Right lobe of liver (tissue), 6 donors: ENCODE measurements at regions not wholly inside any gene's neighbourhood (a gene's known extent, or its start where the extent isn't known, plus 50 kb on each side); places are given as distances from the start of the nearest gene placed in this dataset.

Source experiments
- ATAC-seq, 4 donors: fragments of 200-7000 bp; cut with Tn5 transposase; one replicate each; pipeline ENCODE4 v1.9.1; 2020; ENCODE audit warnings: mild to moderate bottlenecking in 4 of 4, moderate library complexity in 4 of 4
- DNase-seq, 3 donors: peaks; one replicate each; pipeline ENCODE4 v3.0.0-alpha.2; 2020
- H3K27ac ChIP-seq, 3 donors: fragments of 200-600 bp; one replicate each; pipeline ENCODE4 v1.8.0; 2022
- H3K27me3 ChIP-seq, 2 donors: fragments of 200-600 bp; one replicate each; pipeline ENCODE4 v1.8.0; 2022
- H3K36me3 ChIP-seq, 4 donors: fragments of 200-600 bp; sonication (generic) in 1 of 4; one replicate each; pipeline versions ENCODE4 v1.5.1 to v1.8.0; 2017 to 2022; ENCODE audit warnings: control low read depth in 1 of 4
- H3K4me1 ChIP-seq, 4 donors: fragments of 200-600 bp; sonication (generic) in 1 of 4; one replicate each; pipeline versions ENCODE4 v1.5.1 to v1.8.0; 2017 to 2022; ENCODE audit warnings: control low read depth in 1 of 4
- H3K4me3 ChIP-seq, 3 donors: fragments of 200-600 bp; one replicate each; pipeline ENCODE4 v1.8.0; 2022
- H3K9me3 ChIP-seq, 4 donors: fragments of 200-600 bp; sonication (generic) in 1 of 4; one replicate each; pipeline versions ENCODE4 v1.5.1 to v1.8.0; 2017 to 2022; ENCODE audit warnings: control low read depth in 1 of 4
- CTCF ChIP-seq, 4 donors: fragments of 200-600 bp in 3 of 4; fragments of 450-650 bp in 1 of 4; IDR thresholded peaks; one replicate each; pipeline versions ENCODE4 v1.5.1 to v1.8.0; 2016 to 2022; ENCODE audit warnings: antibody characterized with exemption in 4 of 4, mild to moderate bottlenecking in 2 of 4
- POLR2A ChIP-seq: fragments of 450-650 bp; IDR thresholded peaks from one replicate; pipeline ENCODE4 v1.6.1; 2017; ENCODE audit warnings: antibody characterized with exemption, mild to moderate bottlenecking
- WGBS: methylation state at CpG from one replicate; pipeline ENCODE4 v1.1.6; 2018; ENCODE audit warnings: low coverage, low lambda C conversion rate; ENCODE audit not compliant: insufficient coverage; ENCODE audit errors: missing lambda C conversion rate; 5-methylcytosine and 5-hydroxymethylcytosine counted together
- intact Hi-C, 2 donors: fragments of 100-400 bp; cut with DNase I; formaldehyde crosslinking; loops; one replicate each; pipeline versions ENCODE4 v1.11.2 to v1.14.1; 2022
- donor health status: DM: no; HTN: yes; CAD: no.
- donor health status: DM: no; HTN: no; CAD: no.
- donor health status: DM: no; HTN: no; CAD: no.
- donor health status: DM: no; HTN: yes; CAD: no.
- donor health status: DM: no; HTN: yes; CAD: no.

DNA sequence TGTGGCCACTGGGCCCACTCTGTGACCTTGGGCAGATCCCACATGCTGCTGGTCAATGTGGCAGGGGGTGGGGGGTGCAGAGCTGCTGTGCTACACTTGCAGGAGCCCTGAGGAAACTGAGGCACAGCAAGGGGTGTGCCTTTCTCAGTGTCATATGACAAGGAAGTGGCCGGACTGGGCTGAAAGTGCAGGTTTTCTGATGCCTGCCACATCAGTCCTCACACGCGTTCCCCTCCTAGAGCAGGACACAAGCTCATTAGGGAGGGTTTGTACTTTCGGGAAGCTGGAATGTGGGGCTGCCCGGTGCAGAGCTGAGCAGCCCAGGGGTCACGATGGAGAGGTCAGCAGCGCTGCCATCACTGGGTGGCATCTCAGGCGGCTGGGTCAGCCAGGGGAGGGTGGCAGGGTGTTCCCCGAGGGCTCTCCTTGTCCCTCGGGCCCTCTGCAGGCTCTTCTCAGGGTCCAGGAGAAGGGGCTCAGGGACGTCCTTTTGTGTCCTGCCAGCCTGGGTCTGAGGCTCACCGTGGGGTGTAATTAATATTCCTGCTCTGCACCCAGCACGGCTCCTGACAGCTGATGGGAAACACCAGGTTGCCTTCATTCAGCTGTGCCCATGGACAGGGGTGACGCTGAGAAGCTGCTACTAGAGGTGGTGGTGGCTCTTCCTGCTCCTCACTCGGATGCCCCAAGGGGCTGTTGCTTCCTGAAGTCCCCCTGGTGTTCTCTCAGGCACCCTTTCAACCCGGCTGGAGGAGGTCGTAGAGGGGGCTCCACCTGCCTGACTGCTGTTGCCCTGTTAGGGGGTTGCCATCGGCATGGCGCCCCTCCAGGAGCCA is 62.1 kb upstream of the HDAC4 start:
- Histone ChIP-seq H3K36me3 (no peaks in the 10 kb centered on the region), H3K27ac (no peak overlapping the region), H3K4me1 (no peaks in the 10 kb centered on the region), H3K9me3 (no peaks in the 10 kb centered on the region), H3K4me3 (no peak overlapping the region), H3K27me3 (no peaks in the 10 kb centered on the region)
- intact Hi-C loops: no loop called here
- no peak for TF ChIP-seq POLR2A
- no peak for TF ChIP-seq CTCF (IDR thresholded peaks at IDR 0.05)
- DNase-seq (peak in 1 of 3 donors; percentile 44), ATAC-seq (no peak)
- no CpG with 5 or more reads among the region's 19 CpGs for WGBS

DNA sequence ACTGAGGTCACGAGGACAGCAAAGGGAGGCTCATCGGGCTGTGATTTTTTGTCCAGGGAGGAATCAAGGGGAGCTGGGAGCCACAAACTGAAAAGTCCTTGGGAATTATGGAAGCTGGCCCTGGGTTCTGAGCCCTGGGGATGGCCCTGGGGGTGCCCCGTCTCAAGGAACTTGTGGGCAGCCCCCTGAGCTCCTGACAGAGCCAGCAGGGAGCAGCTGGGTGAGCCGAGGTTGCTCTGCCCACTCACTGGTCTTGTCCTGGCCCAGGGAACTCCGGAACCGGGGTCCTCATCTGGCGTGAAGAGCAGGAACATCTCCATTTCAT is 61.3 kb upstream of the HDAC4 start:
- intact Hi-C loops: no loop called here
- ATAC-seq: no peak

DNA sequence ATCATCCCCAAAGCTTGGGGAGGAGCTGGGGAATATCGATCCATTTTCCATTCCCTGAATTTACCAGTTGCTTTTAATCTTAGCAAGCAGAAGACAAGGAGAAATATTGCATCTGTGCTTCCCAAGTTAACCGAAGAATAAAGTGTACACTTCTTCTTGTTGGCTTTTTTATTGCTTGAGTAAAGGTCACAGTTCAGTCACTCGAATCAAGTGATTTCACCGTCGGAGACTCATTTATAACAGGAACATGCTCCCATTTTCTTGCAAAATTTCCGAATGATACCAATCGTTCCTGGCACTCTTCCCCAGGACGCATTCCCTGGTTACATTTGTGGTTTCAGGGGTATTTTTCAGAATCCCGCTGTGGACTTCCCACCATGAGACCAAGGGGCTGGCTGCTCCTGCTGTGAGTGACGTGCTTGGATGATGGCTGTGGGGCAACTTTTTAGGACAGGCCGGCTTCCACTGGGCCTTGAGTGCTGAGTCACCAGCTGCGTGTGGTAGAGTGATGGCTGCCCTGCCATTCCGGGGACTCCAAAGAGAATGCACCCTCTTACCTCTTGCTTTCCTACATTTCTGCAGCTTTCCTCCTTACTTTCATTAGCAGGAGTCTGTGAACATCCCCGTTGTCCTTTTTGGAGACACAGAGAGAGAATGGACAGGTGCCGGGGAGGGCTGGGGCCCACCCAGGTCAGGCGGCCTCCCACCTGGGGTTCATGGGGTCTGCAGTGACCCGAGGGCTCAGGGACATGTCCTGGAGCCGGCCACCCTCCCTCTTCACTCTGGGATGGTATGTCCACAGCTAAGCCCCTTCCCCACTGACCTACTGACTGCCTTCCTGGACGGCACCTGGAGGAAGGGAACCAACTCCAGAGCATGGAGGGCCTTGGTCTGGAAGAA is 60.7 kb upstream of the HDAC4 start:
- H3K4me1 ChIP-seq: no peaks in the 10 kb centered on the region
- TF ChIP-seq POLR2A (no peak), CTCF (IDR thresholded peaks at IDR 0.05) (no peak)
- no peaks in the 10 kb centered on the region for H3K27me3 ChIP-seq
- H3K36me3 ChIP-seq: no peaks in the 10 kb centered on the region
- H3K9me3 ChIP-seq: no peaks in the 10 kb centered on the region
- ATAC-seq (no peak), DNase-seq (peak in 1 of 3 donors; percentile 35)
- 63% methylated on average over 17 of the region's 19 CpGs for WGBS
- no peak overlapping the region for H3K4me3 ChIP-seq
- intact Hi-C loops: no loop called here
- no peak overlapping the region for H3K27ac ChIP-seq

More for the DNA sequence above, 61.3 kb upstream of the HDAC4 start:
- Histone ChIP-seq H3K27me3 (no peaks in the 10 kb centered on the region), H3K36me3 (no peaks in the 10 kb centered on the region), H3K4me3 (no peak overlapping the region), H3K27ac (no peak overlapping the region), H3K9me3 (no peaks in the 10 kb centered on the region), H3K4me1 (no peaks in the 10 kb centered on the region)
- 86% methylated on average over 5 of the region's 7 CpGs for WGBS
- no peak for TF ChIP-seq CTCF (IDR thresholded peaks at IDR 0.05)
- DNase-seq: peak in 1 of 3 donors; percentile 31

GRCh38 chr2:239460780-239461179 is 60.0 kb upstream of the HDAC4 start:
- no peak for ATAC-seq
- no peak overlapping the region for H3K4me3 ChIP-seq
- intact Hi-C loops: no loop called here
- peak in 1 of 3 donors; percentile 10 for DNase-seq
- no peaks in the 10 kb centered on the region for H3K36me3 ChIP-seq
- H3K27me3 ChIP-seq: no peaks in the 10 kb centered on the region
- TF ChIP-seq POLR2A: no peak
- H3K4me1 ChIP-seq: no peaks in the 10 kb centered on the region
- H3K27ac ChIP-seq: no peak overlapping the region
- H3K9me3 ChIP-seq: no peaks in the 10 kb centered on the region
- WGBS: 29% methylated on average over 5 of the region's 5 CpGs

DNA sequence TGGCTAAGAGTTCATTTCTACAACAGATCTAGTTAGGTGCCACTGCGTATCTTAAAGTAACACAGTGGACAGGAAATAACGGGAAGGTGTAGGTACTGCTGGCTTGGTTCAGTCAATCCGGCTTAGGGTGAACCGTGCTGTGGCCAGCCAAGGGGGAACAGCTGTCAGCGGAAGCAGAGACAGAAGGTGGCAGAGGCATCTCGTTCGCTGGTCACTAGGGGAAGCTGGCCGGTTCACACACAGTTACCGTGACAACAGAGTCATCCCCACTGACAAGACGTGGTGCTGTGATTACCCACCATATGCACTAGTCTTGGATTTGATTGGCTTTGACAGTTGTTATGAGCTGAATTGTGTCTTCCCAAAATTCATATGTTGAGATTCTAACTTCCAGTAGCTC is 58.8 kb upstream of the HDAC4 start:
- no peaks in the 10 kb centered on the region for H3K4me1 ChIP-seq
- ATAC-seq (no peak), DNase-seq (peak in 1 of 3 donors; percentile 35)
- WGBS: 72% methylated on average over 8 of the region's 10 CpGs
- intact Hi-C loops: no loop called here
- no peaks in the 10 kb centered on the region for H3K9me3 ChIP-seq
- no peak overlapping the region for H3K27ac ChIP-seq
- TF ChIP-seq POLR2A (no peak), CTCF (IDR thresholded peaks at IDR 0.05) (no peak)
- H3K36me3 ChIP-seq: no peaks in the 10 kb centered on the region
- H3K27me3 ChIP-seq: no peaks in the 10 kb centered on the region
- H3K4me3 ChIP-seq: no peak overlapping the region
